ENCODE measurements at regions not wholly inside any gene's neighbourhood (a gene's known extent, or its start where the extent isn't known, plus 50 kb on each side); places are given as distances from the start of the nearest gene placed in this dataset.
"Not testable (repeated sequence)": the region's sequence is repeated elsewhere in the genome, so short reads cannot be mapped to it uniquely, and the experiment has no call there.

GRCh38 chr12:47442310-47442709 is 263.5 kb downstream of the RPAP3 start:
- Histone ChIP-seq H3K27ac (no peak overlapping the region), H3K27me3 (no peaks in the 10 kb centered on the region), H3K4me3 (no peak overlapping the region), H3K36me3 (no peaks in the 10 kb centered on the region), H3K4me1 (no peaks in the 10 kb centered on the region), H3K9me3 (no peaks in the 10 kb centered on the region)
- DNase-seq (no peak), FAIRE-seq (no peak), ATAC-seq (no peak)
- no peak for TF ChIP-seq CTCF (IDR thresholded peaks at IDR 0.05)
- intact Hi-C loops (cut with DNase I), result no loop called here
- WGBS, 2 donors, result 28 to 35% methylated on average over 1 of the region's 1 CpG

DNA sequence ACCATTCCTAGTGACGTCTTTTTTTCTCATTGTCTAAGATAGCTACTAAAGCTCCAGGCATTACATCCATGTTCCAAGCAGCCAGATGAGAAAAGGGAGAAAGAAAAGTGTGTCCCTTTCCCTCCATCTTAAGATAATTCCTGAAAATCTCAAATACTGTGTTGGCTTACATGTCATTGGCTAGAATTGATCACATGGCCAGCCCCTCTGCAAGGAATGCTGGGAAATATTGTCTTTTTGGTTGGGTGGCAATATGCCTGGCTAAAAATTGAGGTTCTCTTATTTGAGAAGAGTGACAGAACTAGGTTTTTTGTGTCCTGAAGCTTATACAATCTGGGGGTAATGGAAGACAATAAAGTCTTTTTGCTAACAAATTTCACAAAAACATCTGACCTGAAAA is 264.3 kb downstream of the RPAP3 start:
- H3K4me3 ChIP-seq, result no peak overlapping the region
- FAIRE-seq (no peak), ATAC-seq (no peak), DNase-seq (no peak)
- WGBS, 2 donors, result 49 to 50% methylated on average over 1 of the region's 1 CpG
- no peak for TF ChIP-seq CTCF (IDR thresholded peaks at IDR 0.05)
- no peak overlapping the region for H3K27ac ChIP-seq
- no peaks in the 10 kb centered on the region for H3K4me1 ChIP-seq
- H3K36me3 ChIP-seq, result no peaks in the 10 kb centered on the region
- no peaks in the 10 kb centered on the region for H3K9me3 ChIP-seq
- H3K27me3 ChIP-seq, result no peaks in the 10 kb centered on the region
- intact Hi-C loops (cut with DNase I), result no loop called here

DNA sequence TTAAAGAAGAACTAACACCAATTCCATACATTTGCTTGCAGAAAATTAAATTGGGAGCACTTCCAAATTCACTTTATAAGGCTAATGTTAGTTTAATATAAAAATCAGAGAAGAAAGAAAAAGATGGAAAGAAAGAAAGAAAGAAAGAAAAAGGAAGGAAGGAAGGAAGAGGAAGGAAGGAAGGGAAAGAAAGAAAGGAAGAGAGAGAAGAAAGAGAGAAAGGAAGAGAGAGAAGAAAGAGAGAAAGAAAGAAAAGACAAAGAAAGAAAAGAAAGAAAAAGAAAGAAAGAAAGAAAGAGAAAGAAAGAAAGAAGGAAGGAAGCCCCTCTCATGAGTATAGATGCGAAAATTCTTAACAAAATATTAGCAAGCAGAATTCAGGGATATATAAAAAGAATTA is 267.7 kb downstream of the RPAP3 start:
- H3K9me3 ChIP-seq, result no peaks in the 10 kb centered on the region
- no peak for ATAC-seq
- H3K36me3 ChIP-seq, result no peaks in the 10 kb centered on the region
- H3K27ac ChIP-seq, result no peak overlapping the region
- no peaks in the 10 kb centered on the region for H3K4me1 ChIP-seq
- FAIRE-seq, result no peak
- no peak overlapping the region for H3K4me3 ChIP-seq
- DNase-seq, result no peak
- intact Hi-C loops (cut with DNase I), result no loop called here
- TF ChIP-seq CTCF (IDR thresholded peaks at IDR 0.05), result no peak
- no peaks in the 10 kb centered on the region for H3K27me3 ChIP-seq
- WGBS, 2 donors, result 35 to 85% methylated on average over 1 of the region's 1 CpG

- Histone ChIP-seq H3K4me3 (no peak overlapping the region), H3K27ac (no peak overlapping the region), H3K9me3 (no peaks in the 10 kb centered on the region), H3K4me1 (no peaks in the 10 kb centered on the region), H3K36me3 (no peaks in the 10 kb centered on the region), H3K27me3 (no peaks in the 10 kb centered on the region)
- no peak for TF ChIP-seq CTCF (IDR thresholded peaks at IDR 0.05)
- no peak for DNase-seq
- no peak for ATAC-seq
- intact Hi-C loops (cut with DNase I), result no loop called here
- FAIRE-seq, result no peak
Observed at GRCh38 chr12:47437570-47437969, 268.3 kb downstream of the RPAP3 start.

GRCh38 chr12:47433876-47434275 is 272.0 kb downstream of the RPAP3 start:
- ATAC-seq (no peak), FAIRE-seq (no peak), DNase-seq (no peak)
- Histone ChIP-seq H3K27ac (no peak overlapping the region), H3K27me3 (no peaks in the 10 kb centered on the region), H3K4me1 (no peaks in the 10 kb centered on the region), H3K4me3 (no peak overlapping the region), H3K9me3 (no peaks in the 10 kb centered on the region), H3K36me3 (no peaks in the 10 kb centered on the region)
- intact Hi-C loops (cut with DNase I), result no loop called here
- no peak for TF ChIP-seq CTCF (IDR thresholded peaks at IDR 0.05)

DNA sequence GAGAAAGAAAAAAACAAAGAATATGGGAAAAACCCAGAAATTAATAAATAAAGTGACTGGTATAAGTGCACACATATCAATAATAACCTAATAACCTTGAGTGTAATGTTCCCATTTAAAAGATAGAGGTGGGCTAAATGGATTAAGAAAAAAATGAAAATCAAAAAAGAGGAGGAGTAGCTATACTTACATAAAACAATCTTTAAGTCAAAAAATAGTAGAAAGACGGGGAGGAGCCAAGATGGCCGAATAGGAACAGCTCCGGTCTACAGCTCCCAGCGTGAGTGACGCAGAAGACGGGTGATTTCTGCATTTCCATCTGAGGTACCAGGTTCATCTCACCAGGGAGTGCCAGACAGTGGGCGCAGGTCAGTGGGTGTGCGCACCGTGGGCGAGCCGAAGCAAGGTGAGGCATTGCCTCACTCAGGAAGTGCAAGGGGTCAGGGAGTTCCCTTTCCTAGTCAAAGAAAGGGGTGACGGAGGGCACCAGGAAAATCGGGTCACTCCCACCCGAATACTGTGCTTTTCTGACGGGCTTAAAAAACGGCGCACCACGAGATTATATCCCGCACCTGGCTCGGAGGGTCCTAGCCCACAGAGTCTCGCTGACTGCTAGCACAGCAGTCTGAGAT is 279.0 kb downstream of the RPAP3 start:
- DNase-seq; H3K4me3 ChIP-seq; H3K36me3 ChIP-seq; ATAC-seq; H3K4me1 ChIP-seq; H3K27me3 ChIP-seq; FAIRE-seq; H3K9me3 ChIP-seq; H3K27ac ChIP-seq; intact Hi-C loops (cut with DNase I): not testable (repeated sequence)
- WGBS, 2 donors, result 88 to 91% methylated on average over 19 to 21 of the region's 21 CpGs
